Left lobe of liver (tissue), 2 donors: ENCODE measurements at regions not wholly inside any gene's neighbourhood (a gene's known extent, or its start where the extent isn't known, plus 50 kb on each side); places are given as distances from the start of the nearest gene placed in this dataset.

Experiments
- ATAC-seq: fragments of 200-7000 bp; cut with Tn5 transposase; one replicate; pipeline ENCODE4 v1.9.1; 2020; ENCODE audit warnings: mild to moderate bottlenecking, moderate library complexity
- DNase-seq: peaks from one replicate; pipeline ENCODE4 v3.0.0-alpha.2; 2020; ENCODE audit warnings: low spot score
- donor health status: DM: no; HTN: no; CAD: no; lungs with moderate emphysema.
- donor health status: DM: no; HTN: yes; CAD: no.

DNA sequence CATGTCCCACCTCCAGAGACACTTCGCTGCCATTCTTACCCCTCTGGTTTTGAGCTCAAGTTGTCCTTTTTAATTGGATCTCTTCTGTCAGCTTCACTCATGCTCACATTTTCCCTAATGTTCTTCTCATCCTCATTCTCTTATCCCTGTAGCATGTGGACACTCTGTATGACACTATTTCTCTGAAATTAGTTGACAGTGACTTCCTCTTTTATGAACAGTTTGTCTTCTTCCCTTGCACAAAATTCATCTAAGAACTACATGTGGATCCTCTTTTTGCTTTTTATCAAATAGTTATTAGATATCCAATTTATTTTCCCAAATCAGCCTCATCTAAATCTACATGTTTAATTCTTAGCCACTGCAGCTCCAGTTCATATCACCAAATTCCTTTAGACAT lies 676.2 kb downstream of the MAT2B start:
- DNase-seq (no peak), ATAC-seq (no peak)

DNA sequence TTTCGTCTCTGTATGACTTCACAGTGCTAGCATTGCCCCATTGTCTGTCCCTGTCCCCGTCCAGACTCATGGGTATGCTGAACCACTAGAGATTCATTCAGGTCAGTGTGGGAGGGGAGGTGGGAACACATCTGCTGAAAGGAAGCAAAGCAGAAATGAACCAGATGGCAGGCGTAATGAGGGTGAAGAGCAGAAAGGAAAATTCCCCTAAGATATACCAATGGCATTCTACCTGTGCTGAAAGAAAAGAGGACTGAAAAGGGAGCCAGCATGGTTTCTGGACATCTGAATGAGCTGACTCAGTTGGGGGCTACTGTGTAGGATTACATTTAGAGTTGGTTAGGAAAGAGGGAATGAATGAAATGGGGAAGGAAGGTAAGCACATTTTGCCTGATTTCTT lies 678.7 kb downstream of the MAT2B start:
- ATAC-seq: no peak
- no peak for DNase-seq

DNA sequence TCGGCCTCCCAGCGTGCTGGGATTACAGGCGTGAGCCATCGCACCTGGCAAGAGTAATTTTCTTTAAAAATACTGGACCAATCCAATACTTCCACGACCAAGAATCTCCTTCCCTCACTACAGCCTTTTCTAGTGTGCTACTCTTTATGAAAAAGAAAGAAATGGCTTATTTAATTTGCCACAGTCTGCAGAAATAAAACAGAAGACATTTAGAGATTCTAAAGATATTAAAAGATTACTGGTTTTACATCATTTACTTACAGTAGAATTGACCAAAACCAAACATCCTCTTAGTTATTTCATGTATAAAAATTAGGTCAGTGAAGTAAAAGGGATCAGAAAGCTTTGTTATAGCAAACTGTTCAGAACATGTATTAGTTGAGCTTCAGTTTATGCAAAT lies 679.6 kb downstream of the MAT2B start:
- ATAC-seq (no peak), DNase-seq (no peak)

DNA sequence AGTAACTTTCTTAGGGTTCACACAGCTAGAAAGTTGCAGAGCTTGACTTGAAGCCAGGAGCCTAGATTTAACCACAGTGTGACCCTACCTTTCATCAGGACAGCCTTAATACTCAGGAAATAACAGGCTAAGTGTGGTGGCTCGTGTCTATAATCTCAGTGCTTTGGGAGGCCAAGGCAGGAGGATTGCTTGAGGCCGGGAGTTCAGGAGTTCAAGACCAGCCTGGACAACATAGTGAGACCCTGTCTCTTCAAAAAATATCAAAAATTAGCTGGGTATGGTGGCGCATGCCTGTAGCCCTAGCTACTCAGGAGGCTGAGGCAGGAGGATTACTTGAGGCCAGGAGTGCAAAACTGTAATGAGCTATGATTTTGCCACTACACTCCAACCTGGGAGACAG lies 681.1 kb downstream of the MAT2B start:
- DNase-seq (no peak), ATAC-seq (no peak)

DNA sequence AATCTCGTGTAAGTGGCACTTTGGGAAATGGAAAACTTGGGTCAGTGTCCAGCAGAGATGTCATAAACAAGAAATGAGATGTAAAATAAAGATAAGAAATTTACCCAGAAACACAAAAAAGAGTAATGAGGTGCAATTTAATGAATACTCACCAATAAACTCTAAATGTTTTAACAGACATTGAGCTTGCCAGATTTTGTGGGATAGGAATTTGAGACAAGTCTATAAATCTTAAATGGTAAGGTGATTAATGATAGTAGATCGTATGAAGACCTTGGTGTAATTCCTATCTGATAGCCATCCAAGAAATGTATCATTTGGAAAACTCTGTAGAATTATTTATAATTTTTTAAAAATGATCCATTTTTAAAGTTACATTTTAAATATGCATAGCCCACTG lies 682.4 kb downstream of the MAT2B start:
- ATAC-seq (no peak), DNase-seq (no peak)

DNA sequence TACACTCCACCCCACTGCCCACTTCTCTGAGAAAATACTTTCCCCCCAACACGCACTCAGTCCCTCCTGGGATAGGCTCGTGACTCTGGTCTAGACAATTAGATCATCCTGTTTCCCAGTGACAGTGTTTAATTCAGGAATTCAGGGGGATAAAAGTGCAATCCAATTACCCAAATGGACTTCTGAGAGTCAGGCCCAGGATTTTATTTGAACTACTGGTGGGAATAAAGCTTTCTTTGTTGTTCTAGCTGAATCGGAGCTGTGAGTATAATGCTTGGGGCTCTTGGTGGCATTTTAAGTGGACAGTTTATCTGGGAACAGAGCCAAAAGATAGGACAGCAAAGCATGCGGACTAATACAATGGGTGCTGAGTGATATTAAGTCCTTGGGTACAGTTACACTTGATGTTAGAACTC lies 683.3 kb downstream of the MAT2B start:
- DNase-seq (no peak), ATAC-seq (no peak)

DNA sequence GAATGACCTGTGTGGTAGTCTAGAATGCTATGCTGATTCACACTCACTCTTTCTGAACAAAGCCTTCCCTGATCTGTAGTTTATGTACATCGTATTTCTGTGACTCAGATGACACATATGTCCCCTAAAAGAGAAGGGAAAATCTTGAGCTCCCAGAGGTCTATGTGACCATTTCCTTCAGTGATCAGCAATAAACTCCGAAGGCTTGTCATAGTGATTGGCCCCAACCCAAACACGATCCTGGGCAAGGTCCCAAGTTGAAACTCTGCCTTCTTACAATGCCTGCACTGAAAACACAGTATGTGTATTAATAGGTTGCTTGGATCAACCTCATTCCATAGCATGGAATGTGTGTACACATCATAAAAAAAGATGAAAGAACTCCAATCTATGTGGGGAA lies 685.8 kb downstream of the MAT2B start:
- ATAC-seq (no peak), DNase-seq (no peak)

DNA sequence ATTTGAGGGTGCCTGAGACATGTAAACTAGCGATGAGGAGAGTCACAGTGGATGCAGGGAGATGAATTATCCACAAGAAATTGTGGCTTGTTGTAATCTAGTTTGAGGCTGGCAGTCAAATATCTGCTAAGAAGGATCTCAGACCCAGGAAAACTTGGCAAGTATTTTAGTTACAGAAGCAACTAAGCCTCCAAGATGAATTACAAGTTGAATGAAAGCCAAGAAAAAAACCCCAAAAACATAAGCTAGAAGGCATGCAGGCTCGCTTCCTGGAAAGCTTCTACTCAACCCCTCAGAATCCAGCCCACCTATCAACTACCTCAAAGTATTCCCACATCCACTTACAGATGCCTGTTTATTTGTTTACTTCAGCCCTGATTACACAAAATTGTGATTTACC lies 696.9 kb downstream of the MAT2B start:
- DNase-seq: no peak
- no peak for ATAC-seq

DNA sequence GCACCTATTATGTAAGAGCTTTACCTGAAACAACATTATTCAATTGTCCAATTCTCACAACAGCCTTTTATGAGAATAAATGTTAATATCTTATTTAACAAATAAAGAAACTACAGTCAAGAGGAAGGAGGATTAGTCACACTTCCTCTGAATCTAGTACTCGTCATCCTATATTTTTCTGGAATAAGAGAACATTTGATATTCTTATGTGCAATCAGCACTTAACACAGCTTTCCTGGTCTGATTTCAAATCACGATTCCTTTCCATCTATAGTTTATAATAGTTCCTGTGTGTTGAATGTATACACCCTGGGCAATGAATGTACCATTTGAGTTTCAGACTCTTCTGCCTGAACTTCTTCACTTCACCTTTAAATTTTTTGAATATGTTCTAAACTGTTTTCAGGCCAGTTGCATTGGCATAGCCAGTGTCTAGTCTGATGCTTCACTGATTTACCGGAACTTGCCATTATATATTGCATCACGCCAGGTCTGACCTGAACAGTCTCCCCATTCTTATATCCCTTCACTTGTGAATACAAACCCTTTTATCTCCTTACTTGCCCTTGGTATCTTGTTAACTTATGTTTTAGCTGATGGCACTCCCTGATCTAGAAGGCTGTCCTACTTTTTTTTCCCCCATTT lies 698.3 kb downstream of the MAT2B start:
- DNase-seq (no peak), ATAC-seq (no peak)

DNA sequence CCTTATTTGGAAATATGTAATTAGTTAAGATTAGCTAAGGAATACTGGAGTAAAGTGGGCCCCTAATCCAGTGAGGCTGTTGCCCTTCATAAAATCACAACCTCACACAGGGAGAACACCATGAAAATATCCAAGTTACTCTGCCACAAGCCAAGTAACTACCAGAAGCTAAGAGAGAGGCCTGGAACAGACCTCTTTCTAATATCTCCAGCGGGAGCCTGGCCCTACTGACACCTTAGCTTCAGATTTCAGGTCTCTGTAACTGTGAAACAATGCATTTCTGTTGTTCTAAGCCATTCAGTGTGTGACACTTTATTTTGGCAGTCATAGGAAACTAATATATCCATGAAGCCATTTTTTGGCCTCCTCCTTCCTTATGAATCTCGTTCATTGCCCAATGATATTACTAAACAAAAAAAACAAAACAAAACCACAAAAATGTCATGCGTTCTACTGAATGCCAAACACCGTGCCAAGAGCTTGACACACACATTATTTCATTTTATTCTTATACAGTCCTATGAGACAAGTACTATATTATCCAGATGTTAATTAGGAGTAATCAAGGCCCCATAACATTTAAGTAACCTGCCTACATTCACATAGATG lies 699.0 kb downstream of the MAT2B start:
- no peak for ATAC-seq

DNA sequence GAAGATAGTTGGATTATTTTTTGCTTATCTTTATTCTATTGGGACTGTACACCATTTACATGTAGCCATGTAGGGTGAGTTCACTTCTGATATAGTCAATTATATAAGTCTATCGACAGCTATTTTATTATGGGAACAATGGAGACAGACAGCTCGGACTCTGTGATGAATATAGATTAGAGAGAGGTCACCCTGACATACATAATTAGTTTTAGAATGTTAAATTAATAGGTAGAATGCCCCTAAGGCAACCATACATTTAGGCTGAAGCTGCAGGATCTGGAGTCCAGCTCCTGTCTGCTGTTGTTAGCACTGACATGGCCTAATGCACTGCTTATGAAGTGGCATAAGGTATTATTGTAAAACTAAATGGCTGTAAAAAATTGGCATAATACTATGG lies 700.8 kb downstream of the MAT2B start:
- no peak for DNase-seq
- ATAC-seq: no peak

More for the DNA sequence above, 699.0 kb downstream of the MAT2B start:
- no peak for DNase-seq

DNA sequence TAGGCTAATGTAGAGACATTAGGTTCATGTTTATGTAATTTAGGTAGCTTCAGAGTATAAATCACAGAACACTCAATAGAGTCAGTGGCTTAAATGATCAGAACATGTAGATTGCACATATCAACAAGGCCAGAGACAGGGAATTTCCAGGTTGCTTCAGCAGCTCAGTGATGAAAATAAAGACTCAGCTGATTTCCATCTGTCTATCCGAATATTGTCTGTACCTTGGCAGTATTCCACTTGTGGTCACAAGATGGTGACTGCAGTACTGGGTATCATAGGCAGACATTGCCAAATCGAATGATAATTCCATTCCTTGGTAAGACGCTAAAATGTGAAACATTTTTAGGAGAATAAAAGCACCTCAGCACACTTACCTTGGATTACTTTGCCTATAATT lies 702.2 kb downstream of the MAT2B start:
- DNase-seq (no peak), ATAC-seq (no peak)

DNA sequence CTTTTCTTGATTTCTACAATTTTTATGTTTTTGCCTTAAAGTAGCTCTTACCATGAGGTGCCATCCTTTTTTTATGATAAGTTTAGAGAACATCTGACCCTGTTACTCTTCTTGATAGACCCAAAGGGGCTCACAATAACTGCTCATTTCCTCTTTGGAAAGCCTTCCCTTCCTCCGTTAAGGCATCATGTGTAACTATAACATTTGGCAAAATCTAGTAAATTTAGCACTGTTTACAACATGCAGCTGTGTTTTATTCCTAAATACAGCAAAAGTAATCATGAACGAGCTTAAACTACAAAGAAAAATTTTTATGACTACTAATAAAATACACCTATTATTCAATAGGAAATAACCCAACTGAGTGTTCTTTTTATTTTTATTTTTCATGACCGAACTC lies 705.1 kb downstream of the MAT2B start:
- DNase-seq: no peak
- no peak for ATAC-seq

DNA sequence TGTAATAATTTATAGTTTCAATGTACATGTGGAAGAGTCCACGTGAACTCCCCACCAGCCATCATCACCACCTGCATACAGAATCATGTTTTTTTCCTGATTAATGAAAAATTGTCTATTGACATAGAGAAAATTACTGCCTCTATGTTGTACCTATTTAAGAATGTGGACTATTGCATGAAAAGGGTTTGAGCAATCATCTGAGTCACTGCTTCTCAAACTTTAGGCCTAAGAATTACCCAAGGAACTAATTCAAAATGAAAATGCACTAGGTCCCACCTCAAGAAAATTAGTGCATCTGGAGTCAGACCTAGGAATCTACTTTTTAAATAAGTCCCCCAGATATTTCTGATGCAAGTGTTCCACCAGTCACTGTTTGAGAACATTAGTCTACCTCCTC lies 709.3 kb downstream of the MAT2B start:
- no peak for ATAC-seq
- no peak for DNase-seq

DNA sequence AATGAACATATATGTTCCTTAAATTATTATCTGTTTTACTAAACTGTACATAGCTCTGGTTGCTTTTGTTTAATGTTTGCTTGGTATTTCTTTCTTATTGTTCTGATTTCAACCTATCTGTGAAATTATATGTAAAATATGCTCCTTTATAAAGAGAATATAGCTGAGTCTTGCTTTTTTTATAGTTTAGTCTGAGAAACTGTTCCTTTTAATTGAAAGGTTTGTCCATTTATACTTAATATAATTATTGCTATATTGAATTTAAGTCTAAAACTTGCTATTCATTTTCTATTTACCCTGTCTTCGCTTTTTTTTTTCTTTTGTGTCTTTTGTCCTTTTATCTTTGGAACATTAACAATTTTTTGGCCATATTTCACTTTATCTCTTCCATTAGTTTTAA lies 712.0 kb downstream of the MAT2B start:
- DNase-seq (no peak), ATAC-seq (no peak)

DNA sequence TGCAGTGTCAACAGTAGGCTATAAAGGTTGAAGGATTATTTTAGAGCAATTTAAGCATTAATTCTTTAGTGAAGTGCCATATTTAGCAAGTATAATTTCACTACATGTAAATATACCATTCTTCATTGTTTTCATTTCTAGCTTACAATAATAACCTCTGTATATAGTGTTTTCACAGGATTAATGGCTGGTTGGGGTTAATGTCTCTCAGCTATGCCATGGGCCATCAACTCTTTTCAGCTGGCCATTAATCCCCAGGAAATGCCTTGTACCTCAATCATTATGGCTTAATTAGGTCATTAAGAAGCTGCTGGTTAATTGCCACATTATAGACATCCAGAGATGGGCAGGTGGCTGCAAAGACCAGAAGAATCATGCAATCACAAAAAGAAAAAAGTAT lies 715.1 kb downstream of the MAT2B start:
- ATAC-seq (no peak), DNase-seq (no peak)

DNA sequence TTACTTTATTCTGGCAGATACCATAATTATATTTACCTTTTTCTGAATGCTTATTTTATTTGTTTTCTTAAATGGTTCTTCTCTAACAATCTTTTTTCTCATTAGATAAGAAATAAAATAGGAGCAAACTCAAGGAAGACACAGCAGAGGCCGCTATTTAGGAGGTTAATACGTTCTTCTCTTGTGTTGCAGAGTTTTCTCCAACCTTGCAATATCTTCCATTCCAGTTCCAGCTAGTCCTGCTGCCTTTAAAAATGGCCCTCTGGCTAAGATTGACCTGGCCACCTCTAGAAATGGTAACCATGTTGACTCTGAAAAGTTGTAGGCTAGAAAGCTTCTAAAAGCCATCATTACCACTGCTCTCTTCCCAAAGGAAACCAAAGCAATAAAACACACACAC lies 718.8 kb downstream of the MAT2B start:
- no peak for ATAC-seq
- DNase-seq: no peak

DNA sequence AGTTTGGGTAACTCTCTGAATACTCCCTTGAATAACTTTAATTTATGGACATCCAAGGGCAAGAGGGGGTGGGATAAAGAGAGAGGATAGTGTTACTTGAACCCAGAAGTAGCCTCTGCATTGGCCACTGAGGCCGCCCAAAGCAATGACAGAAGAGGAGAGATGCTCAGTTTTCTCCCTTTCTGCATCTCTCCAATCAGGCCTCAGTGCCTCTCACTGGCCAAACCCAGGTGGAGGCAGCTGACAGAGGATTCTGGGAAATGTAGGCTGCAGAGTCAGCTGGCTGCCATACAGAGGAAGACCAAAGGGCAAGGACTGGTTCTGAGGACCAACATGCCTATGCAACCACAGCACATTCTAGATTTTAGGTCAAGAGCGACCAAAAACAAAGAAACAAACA lies 719.4 kb downstream of the MAT2B start:
- DNase-seq (no peak), ATAC-seq (no peak)

DNA sequence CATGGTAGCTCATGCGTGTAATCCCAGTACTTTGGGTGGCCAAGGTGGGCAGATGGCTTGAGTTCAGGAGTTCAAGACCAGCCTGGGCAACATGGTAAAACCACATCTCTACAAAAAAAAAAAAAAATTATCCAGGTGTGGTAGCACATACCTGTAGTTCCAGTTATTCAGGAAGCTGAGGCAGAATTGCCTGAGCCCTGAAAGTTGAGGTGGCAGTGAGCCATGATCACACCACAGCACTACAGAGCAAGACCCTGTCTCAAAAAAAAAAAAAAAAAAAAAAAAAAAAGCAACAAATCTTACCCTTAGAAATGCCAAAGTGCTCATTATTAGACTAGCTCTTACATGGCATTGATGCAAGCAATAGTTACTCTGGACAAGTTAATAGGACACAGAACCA lies 724.9 kb downstream of the MAT2B start:
- ATAC-seq (no peak), DNase-seq (no peak)

DNA sequence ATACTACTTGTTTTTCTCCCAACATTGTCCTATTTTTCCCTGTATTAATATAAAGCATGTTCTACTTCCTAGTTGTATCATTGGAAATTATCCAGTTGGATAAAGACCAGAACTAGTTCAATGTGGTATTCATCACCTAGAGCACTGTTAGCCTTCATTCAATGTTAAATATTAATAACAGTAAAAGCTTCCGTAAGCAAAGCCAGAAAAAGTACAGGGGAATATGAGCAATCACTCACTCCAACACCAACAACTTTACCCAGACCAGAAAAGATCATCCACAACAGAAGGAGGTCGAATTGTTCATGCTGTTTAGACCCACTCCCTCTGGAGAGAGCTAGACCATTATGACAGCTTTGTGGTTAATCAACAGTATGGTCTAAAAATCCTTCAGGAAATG lies 728.4 kb downstream of the MAT2B start:
- no peak for DNase-seq
- ATAC-seq: no peak

DNA sequence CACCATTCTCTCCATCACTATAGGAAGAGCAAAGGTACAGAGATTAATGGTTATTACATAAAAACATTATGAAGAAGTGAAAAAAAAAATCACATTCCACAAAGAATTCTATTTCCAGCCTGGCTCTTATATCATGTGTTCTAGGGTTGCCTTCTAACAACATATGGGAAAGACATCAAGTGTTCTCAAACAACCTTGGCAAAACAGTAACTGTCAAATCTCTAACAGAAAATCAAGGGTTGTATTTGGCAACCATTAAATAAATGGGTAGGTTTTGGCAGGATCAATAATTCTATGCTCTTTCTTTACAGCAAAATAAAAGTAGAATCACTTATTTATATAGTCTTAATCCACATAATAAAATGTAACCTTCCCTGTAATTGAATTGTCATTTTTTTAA lies 728.9 kb downstream of the MAT2B start:
- no peak for DNase-seq
- ATAC-seq: no peak

DNA sequence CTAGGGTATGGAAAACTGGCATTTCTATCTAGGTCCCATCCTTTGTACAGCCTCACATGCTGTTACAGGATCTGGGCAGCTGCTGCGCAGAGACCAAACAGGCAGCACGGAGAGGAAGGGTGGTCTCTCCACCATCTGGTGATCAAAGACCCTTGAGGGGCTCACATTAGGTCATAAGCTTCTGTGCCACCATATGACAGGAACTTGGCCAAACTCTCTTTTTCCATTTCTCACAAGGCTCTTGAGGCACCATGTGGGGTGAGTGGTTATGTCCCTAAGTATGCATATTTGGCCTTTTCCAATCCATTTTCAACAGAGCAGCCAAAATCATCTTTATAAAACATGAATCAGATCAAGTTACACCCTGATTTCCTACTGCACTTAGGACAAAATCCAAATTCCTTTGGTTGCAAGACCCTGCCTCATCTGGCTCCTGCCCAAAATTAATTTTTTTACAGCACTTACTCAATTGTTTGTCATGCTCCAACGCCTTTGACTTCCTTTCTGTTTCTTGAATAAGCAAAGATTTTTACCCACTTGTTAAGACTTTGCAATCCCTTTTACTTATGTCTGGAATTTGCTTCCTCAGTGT lies 730.0 kb downstream of the MAT2B start:
- no peak for DNase-seq
- ATAC-seq: no peak

DNA sequence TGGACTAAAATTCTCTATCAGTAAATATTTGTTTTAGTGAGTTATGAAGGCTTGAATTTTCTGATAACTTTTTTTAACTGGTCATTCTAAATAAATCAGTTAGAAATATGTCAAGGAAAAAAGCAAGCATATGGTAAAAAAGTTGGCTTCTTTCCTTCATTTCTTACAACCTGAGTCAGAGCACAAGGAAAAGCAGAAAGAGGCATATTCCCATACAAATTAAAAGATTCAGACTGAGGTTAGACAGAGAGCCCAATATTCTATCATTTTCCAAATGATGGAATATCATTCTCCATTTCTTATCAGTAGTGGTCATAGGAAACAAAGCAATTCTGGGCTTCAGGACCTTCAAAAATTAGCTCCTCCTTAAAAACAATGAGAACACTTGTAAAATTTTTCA lies 732.1 kb downstream of the MAT2B start:
- ATAC-seq (no peak), DNase-seq (no peak)
